IMR-90 (cell line): ENCODE measurements at regions not wholly inside any gene's neighbourhood (a gene's known extent, or its start where the extent isn't known, plus 50 kb on each side); places are given as distances from the start of the nearest gene placed in this dataset.

Source experiments
- ATAC-seq: fragments of 200-7000 bp; cut with Tn5 transposase; 2 replicates; pipeline ENCODE4 v1.9.1; 2020; ENCODE audit warnings: low read depth, mild to moderate bottlenecking, moderate library complexity
- BruUV-seq: library from RNA; stranded (reverse); fragments of 400-500 nt; replicated peaks from 2 replicates; lab custom pipeline; 2021; lab: Mats Ljungman, UMichigan
- CTCF ChIA-PET: fragments of 300-600 bp; formaldehyde crosslinking; extraction: SDS; loops from one replicate; lab custom pipeline; 2021; ENCODE audit warnings: antibody characterized with exemption; lab: Yijun Ruan, JAX
- POLR2A ChIA-PET: fragments of 300-600 bp; sonication (Branson Sonifier 250); formaldehyde crosslinking; loops from one replicate; lab custom pipeline; 2022; ENCODE audit warnings: antibody characterized with exemption; ENCODE audit not compliant: unreplicated experiment; lab: Charles Lee
- DNase-seq: peaks from one replicate; pipeline ENCODE4 v3.0.0; 2013
- H2AFZ ChIP-seq: replicated peaks from 2 replicates; pipeline ENCODE3; 2013; ENCODE audit warnings: low read length, mild to moderate bottlenecking; ENCODE audit not compliant: poor library complexity
- H2AK5ac ChIP-seq: 2 replicates; pipeline ENCODE4 v1.6.1; 2013; ENCODE audit warnings: low read depth, low read length, inconsistent platforms
- H2AK9ac ChIP-seq: replicated peaks from 2 replicates; pipeline ENCODE3; 2013; ENCODE audit warnings: mild to moderate bottlenecking, low read depth, low read length, moderate library complexity; ENCODE audit not compliant: poor library complexity
- H2BK120ac ChIP-seq: 2 replicates; pipeline ENCODE4 v1.6.1; 2013; ENCODE audit warnings: low read depth, low read length, inconsistent platforms
- H2BK15ac ChIP-seq: 3 replicates; pipeline ENCODE4 v1.6.1; 2013; ENCODE audit warnings: low read depth, low read length, inconsistent platforms
- H2BK20ac ChIP-seq: 2 replicates; pipeline ENCODE4 v1.6.1; 2013; ENCODE audit warnings: low read depth, mild to moderate bottlenecking, inconsistent platforms, low read length, moderate library complexity
- H2BK5ac ChIP-seq: 2 replicates; pipeline ENCODE4 v1.6.1; 2013; ENCODE audit warnings: mild to moderate bottlenecking, low read depth, low read length, inconsistent platforms; ENCODE audit not compliant: poor library complexity, severe bottlenecking
- H3K14ac ChIP-seq: replicated peaks from 2 replicates; pipeline ENCODE4 v1.6.1; 2013; ENCODE audit warnings: low read depth, low read length, inconsistent platforms
- H3K18ac ChIP-seq: 2 replicates; pipeline ENCODE4 v1.6.1; 2013; ENCODE audit warnings: low read depth, low read length, control low read depth
- H3K23ac ChIP-seq: 2 replicates; pipeline ENCODE4 v1.6.1; 2013; ENCODE audit warnings: low read depth, low read length, inconsistent platforms
- H3K27ac ChIP-seq: 2 replicates; pipeline ENCODE4 v1.5.1; 2013; ENCODE audit warnings: mild to moderate bottlenecking, control low read depth, low read length; ENCODE audit not compliant: insufficient read depth
- H3K27me3 ChIP-seq: 2 replicates; pipeline ENCODE4 v1.6.1; 2013; ENCODE audit warnings: low read length; ENCODE audit not compliant: control insufficient read depth, insufficient read depth
- H3K36me3 ChIP-seq: 2 replicates; pipeline ENCODE4 v1.6.1; 2013; ENCODE audit warnings: low read length, mixed read lengths; ENCODE audit not compliant: control insufficient read depth, insufficient read depth
- H3K4ac ChIP-seq: 2 replicates; pipeline ENCODE4 v1.6.1; 2013; ENCODE audit warnings: low read depth, low read length, inconsistent platforms
- H3K4me1 ChIP-seq: 2 replicates; pipeline ENCODE4 v1.6.1; 2013; ENCODE audit warnings: low read length, mixed read lengths; ENCODE audit not compliant: control insufficient read depth, insufficient read depth
- H3K4me2 ChIP-seq: 2 replicates; pipeline ENCODE4 v1.6.1; 2013; ENCODE audit warnings: low read depth, mild to moderate bottlenecking, control low read depth, low read length, moderate library complexity
- H3K4me3 ChIP-seq: 2 replicates; pipeline ENCODE4 v1.5.1; 2013; ENCODE audit warnings: low read depth, mild to moderate bottlenecking, control low read depth, low read length, moderate library complexity; ENCODE audit not compliant: insufficient read depth
- H3K56ac ChIP-seq: 2 replicates; pipeline ENCODE4 v1.6.1; 2013; ENCODE audit warnings: low read length, inconsistent platforms; ENCODE audit not compliant: insufficient read depth; ENCODE audit errors: extremely low read depth
- H3K79me1 ChIP-seq, 2 experiments: 2 replicates each; pipeline ENCODE4 v1.6.1; 2013; ENCODE audit warnings: low read length in 2 of 2, inconsistent platforms in 1 of 2, low read depth in 1 of 2
- H3K9ac ChIP-seq: 2 replicates; pipeline ENCODE4 v1.6.1; 2013; ENCODE audit warnings: low read depth, low read length, control low read depth
- H3K9me1 ChIP-seq: 2 replicates; pipeline ENCODE4 v1.6.1; 2013; ENCODE audit warnings: low read length, inconsistent platforms; ENCODE audit not compliant: insufficient read depth
- H3K9me3 ChIP-seq: 2 replicates; pipeline ENCODE4 v1.6.1; 2013; ENCODE audit warnings: low read length; ENCODE audit not compliant: control insufficient read depth, insufficient read depth
- H4K20me1 ChIP-seq: 2 replicates; pipeline ENCODE4 v1.6.1; 2013; ENCODE audit warnings: low read length, inconsistent platforms; ENCODE audit not compliant: insufficient read depth
- H4K5ac ChIP-seq: 2 replicates; pipeline ENCODE4 v1.6.1; 2013; ENCODE audit warnings: mild to moderate bottlenecking, low read depth, low read length, control low read depth
- H4K8ac ChIP-seq, 2 experiments: 2 replicates each; pipeline ENCODE4 v1.6.1; 2013; ENCODE audit warnings: low read depth in 2 of 2, low read length in 2 of 2, control low read depth in 1 of 2, inconsistent platforms in 1 of 2
- H4K91ac ChIP-seq: 2 replicates; pipeline ENCODE4 v1.6.1; 2013; ENCODE audit warnings: low read depth, low read length, inconsistent platforms; ENCODE audit not compliant: insufficient read depth
- CEBPB ChIP-seq: IDR thresholded peaks from 2 replicates; pipeline ENCODE4 v1.6.1; 2012; ENCODE audit warnings: low read depth, low read length, improper control_type of control experiment
- ELK1 ChIP-seq: fragments of 150-350 bp; IDR thresholded peaks from 2 replicates; pipeline ENCODE4 v1.6.1; 2016; ENCODE audit warnings: low read depth, mild to moderate bottlenecking, low read length, moderate library complexity, borderline replicate concordance
- FOS ChIP-seq: fragments of 150-350 bp; IDR thresholded peaks from 2 replicates; pipeline ENCODE4 v1.6.1; 2016; ENCODE audit warnings: low read depth, low read length
- NFE2L2 ChIP-seq: fragments of 150-350 bp; IDR thresholded peaks from 2 replicates; pipeline ENCODE4 v1.6.1; 2016; ENCODE audit warnings: low read depth, mild to moderate bottlenecking, low read length
- POLR2A ChIP-seq: IDR thresholded peaks from 2 replicates; pipeline ENCODE4 v1.6.1; 2012; ENCODE audit warnings: mild to moderate bottlenecking, low read depth, low read length
- RAD21 ChIP-seq: IDR thresholded peaks from 2 replicates; pipeline ENCODE4 v1.6.1; 2012; ENCODE audit warnings: low read length, improper control_type of control experiment
- RCOR1 ChIP-seq: IDR thresholded peaks from 2 replicates; pipeline ENCODE4 v1.6.1; 2012; ENCODE audit warnings: mild to moderate bottlenecking, low read length, improper control_type of control experiment; ENCODE audit not compliant: insufficient replicate concordance
- RFX5 ChIP-seq: IDR thresholded peaks from 2 replicates; pipeline ENCODE4 v1.8.0; 2012; ENCODE audit warnings: low read depth, mild to moderate bottlenecking, low read length, moderate library complexity
- USF2 ChIP-seq: fragments of 150-350 bp; IDR thresholded peaks from 2 replicates; pipeline ENCODE4 v1.6.1; 2017; ENCODE audit warnings: mild to moderate bottlenecking, antibody characterized with exemption, low read length, low read depth
- WGBS, 2 experiments: methylation state at CpG; one replicate each; pipeline versions ENCODE4 v1.1.5 to v1.1.7; 2013; ENCODE audit warnings: missing lambda C conversion rate in 2 of 2; ENCODE audit not compliant: insufficient read length in 1 of 2; ENCODE audit errors: extremely low coverage in 2 of 2; 5-methylcytosine and 5-hydroxymethylcytosine counted together
- dilution Hi-C: fragments of 300-500 bp; cut with HindIII; formaldehyde crosslinking; loops from one replicate; pipeline ENCODE4 v1.14.3; 2018; ENCODE audit warnings: low sequenced_read_pairs; ENCODE audit not compliant: unreplicated experiment
- in situ Hi-C: fragments of 300-500 bp; cut with MboI; formaldehyde crosslinking; loops from 3 replicates; pipeline ENCODE4 v1.14.3; 2019; ENCODE audit warnings: low sequenced_read_pairs, inconsistent platforms, mixed read lengths
- intact Hi-C: fragments of 100-400 bp; cut with micrococcal nuclease; formaldehyde crosslinking; loops from 2 replicates; pipeline ENCODE4 v1.10.0; 2022

GRCh38 chr7:122200888-122201287 is 56.8 kb upstream of the AASS start:
- Histone ChIP-seq H3K56ac (no peak overlapping the region), H3K4me2 (no peak overlapping the region), H2BK5ac (no peak overlapping the region), H2BK20ac (no peak overlapping the region), H3K4ac (no peak overlapping the region), H4K5ac (no peak overlapping the region), H3K4me1 (no peaks in the 10 kb centered on the region), H2AK5ac (no peak overlapping the region), H2BK15ac (no peak overlapping the region), H3K27ac (no peak overlapping the region), H3K14ac (no peak overlapping the region), H2AFZ (no peak overlapping the region), H3K23ac (no peak overlapping the region), H4K8ac (no peak overlapping the region), H3K79me1 (no peaks in the 10 kb centered on the region), H4K91ac (no peak overlapping the region), H3K9me1 (no peaks in the 10 kb centered on the region), H2BK120ac (no peak overlapping the region), H3K18ac (no peak overlapping the region), H3K9ac (no peak overlapping the region), H3K4me3 (no peak overlapping the region), H3K36me3 (no peaks in the 10 kb centered on the region), H4K20me1 (no peaks in the 10 kb centered on the region), H3K27me3 (no peaks in the 10 kb centered on the region), H3K9me3 (no peaks in the 10 kb centered on the region), H2AK9ac (no peak overlapping the region)
- dilution Hi-C loops (no loop called here), intact Hi-C loops (no loop called here), in situ Hi-C loops (loop anchor here (25.0 kb wide), 1 partner anchor 336 kb away; no protein-coding TSS in a partner anchor)
- BruUV-seq: no TSS peak
- ChIA-PET CTCF (no interaction called here), POLR2A (no interaction called here)
- DNase-seq (no peak), ATAC-seq (no peak)
- TF ChIP-seq ELK1 (no peak), RAD21 (no peak), USF2 (no peak), RCOR1 (no peak), POLR2A (no peak), CEBPB (no peak), FOS (no peak), NFE2L2 (no peak), RFX5 (no peak)
- no CpG with 5 or more reads among the region's 1 CpG for WGBS, 2 experiments
